Kidney glomerular epithelial cell (primary cell): ENCODE measurements at regions not wholly inside any gene's neighbourhood (a gene's known extent, or its start where the extent isn't known, plus 50 kb on each side); places are given as distances from the start of the nearest gene placed in this dataset.
A peak's percentile ranks its signal among the peaks of the same experiment; 100 is the strongest.

Experiments used
- DNase-seq: peaks from one replicate; lab custom pipeline; 2025; lab: John Stamatoyannopoulos, UW

DNA sequence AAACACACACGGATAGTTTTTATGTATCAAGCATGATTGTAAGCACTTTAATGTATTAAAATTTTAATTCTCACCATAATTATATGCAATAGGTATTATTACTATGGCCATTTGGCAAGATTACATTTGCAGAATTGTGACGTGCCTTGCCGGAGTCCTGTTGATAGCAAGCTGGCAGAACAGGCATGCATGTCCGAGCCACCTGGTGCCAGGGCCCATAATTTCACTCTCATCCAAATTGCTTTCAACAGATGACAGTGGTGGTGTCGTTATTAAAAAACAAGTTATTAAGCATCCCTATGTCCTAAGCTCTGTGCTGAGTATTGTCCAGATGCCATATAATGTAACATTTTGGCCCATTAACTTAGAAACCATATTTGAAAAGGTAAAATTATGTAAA is 374.3 kb downstream of the FOXO1 start:
- DNase-seq, result no peak

DNA sequence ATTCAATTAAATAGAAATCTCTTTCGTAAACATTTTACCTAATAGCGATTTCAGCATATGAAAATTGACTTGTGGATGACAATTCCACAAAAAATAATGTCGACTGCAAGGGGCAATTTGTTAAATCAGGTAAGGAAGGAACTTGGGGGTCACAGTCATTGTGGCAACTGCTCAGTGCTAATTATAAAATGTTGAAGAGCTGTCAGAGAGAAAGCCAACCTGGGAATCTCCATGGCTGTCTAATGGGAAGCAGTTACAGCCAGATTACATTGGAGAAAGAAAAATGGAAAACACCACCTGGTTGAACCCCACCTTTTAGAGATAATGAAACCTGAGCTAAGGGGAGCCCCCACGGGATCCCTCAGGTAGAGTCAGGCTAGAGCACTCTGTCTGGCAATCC is 373.9 kb downstream of the FOXO1 start:
- DNase-seq, result no peak

DNA sequence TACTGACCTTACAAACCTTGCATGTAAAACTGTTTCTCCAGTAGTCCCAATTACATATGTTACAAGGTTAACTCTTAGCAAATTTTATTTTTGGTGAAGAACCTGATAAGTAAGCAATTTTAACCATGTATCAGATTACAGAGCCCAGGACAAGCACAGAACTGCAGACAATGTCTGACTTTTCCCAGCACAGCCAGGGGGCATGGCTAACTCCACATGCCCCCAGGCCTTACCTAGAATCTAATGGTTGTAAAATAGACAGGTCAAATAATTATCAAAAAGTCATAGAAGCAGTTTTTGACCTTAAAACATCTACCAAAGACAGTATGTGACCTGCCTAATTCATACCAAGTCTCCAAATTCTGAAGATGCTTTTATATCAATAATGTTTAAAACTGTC is 364.1 kb downstream of the FOXO1 start:
- DNase-seq, result no peak

DNA sequence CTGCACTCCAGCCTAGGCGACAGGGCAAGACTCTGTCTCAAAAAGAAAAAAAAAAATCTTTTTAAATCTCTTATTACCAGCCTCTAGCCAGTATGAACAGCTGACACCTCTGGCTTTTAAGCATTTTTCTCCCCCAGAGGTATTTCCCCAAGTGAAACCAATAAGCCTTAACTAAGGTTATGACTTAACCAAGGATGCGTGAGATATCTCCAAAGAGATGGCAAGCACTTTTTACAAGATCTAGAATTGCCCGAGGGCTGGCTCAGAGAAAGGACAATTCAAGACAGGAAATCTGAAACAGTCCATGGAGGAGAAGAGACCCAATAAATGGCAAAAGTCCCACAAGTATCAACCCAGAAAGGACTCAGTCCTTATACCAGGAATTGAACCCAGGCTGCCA is 362.1 kb downstream of the FOXO1 start:
- no peak for DNase-seq

DNA sequence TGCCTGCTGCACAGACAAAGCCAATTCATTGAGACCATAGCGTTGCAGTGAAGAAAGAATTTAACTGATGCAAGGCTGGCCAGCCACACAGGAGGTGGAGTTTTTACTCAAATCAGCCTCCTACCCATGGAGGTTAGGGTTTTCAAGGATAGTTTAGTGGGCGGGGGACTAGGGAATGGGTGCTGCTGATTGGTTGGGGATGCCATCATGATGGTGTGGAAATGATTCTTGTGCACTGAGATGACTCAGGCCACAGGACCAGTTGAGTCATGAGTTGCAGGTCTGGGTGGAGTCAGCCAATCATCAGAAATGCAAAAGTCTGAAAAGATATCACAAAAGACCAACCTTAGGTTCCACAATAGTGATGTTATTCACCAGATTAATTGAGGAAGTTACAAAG is 359.6 kb downstream of the FOXO1 start:
- DNase-seq, result no peak

GRCh38 chr13:40309881-40310280 is 356.6 kb downstream of the FOXO1 start:
- no peak for DNase-seq

GRCh38 chr13:40311356-40312101 is 354.9 kb downstream of the FOXO1 start:
- no peak for DNase-seq

GRCh38 chr13:40313269-40314200 is 352.9 kb downstream of the FOXO1 start:
- no peak for DNase-seq

DNA sequence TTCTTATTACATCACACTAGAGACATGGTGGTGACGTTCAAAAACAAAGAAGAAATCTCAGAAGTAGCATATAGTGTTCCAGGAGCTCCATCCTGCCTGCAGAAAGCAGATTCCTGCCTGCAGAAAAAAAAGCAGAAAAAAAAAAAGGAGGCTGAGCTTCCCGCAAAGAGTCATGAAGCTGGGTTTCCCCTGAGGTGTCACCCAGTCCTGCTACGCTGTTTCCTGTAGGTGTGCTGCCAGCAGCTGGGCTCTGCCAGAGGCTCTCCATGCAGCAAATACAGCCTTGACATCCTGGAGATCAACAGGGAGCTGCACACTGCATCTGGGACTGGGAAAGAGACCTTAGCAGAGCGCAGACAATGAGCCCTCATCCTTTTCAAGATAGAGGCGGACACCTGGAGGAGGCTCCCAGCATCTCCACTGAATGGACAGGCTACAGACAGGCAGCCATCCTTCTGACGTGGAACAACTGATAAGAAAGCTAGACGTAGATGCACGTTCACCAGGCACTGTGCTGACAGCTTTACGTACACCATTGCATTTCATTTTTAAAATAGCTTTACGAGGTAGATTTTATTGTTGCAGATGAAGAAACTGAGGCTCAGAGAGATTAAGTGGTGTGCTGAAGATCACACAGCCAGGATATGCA is 350.9 kb downstream of the FOXO1 start:
- no peak for DNase-seq

GRCh38 chr13:40316301-40316700 is 350.1 kb downstream of the FOXO1 start:
- DNase-seq, result no peak

DNA sequence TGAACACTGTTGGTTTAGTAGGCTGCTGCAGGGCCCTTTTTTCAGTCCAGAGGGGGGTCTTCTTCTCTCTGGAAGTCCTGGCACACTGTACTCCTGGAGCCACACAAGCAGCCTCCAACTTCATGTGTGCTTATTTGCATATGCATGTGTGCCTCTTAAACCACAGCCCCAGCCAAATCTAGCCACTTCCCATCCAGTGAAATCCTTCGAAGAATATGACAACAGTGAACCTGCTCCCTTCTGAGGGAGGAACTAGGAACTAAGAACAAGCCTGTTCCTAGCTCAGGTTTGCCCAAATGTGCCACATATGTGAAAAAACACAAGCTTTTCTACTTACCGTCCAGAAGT is 348.5 kb downstream of the FOXO1 start:
- DNase-seq, result no peak

GRCh38 chr13:40318366-40318765 is 348.1 kb downstream of the FOXO1 start:
- DNase-seq, result no peak

DNA sequence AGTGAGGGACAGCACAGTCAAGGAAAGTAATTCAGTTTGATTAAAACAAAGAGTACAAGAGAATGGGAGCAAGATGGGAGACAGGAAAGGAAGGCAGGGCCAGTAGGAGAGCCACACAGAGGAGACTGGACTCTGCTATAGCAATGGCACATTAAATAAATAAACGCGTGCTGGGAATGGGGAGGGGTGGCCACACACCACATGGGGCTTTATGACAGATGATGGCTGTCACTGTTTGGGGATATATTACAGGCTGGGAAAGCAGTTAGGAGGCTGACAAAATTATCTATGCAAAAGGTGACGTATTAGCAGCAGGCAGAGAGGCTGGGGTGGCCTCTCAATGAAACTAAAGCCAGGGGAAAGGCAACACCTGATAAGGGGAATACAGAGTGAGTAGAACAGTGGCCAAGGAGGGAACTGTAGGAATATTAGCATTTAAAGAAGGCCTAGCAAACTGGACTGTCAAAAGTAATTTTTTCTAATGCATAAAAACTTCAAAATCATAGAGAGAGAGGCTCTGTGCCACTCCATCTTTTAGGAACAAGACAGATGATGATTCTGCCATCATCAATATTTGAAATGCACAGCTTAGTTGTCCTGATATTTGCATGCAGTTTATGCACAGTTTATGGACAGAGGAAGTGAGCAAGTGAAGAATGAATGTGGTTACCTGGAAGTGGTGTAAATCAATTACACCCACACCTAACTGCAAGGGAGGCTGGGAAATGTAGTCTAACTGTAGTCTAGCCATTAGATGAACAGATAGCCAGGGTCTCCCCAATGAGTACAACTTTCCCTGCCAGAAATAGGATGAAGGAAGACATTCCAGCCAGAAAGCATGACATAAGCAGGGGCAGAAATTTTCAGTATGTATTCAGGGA is 346.5 kb downstream of the FOXO1 start:
- DNase-seq, result no peak

GRCh38 chr13:40328091-40328490 is 338.4 kb downstream of the FOXO1 start:
- DNase-seq, result no peak

- no peak for DNase-seq
Observed at GRCh38 chr13:40329781-40330485, 336.5 kb downstream of the FOXO1 start.

DNA sequence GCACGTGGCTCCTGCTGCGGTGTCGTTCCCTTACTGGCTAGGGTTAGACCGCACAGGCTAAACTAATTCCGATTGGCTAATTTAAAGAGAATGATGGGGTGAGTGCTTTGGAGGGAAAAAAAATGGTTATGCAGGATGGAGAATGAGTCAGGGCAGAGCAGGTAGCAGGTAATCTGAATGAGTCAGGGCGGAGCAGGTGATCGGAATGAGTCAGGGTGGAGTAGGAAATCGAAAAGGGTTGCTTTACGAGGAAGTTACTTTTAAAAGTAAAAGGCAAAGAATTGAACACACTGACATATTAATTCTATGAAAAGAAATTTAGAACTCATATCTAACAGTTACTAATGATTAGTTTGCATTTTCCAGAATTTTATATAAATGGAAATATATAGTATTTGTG is 335.5 kb downstream of the FOXO1 start:
- no peak for DNase-seq

DNA sequence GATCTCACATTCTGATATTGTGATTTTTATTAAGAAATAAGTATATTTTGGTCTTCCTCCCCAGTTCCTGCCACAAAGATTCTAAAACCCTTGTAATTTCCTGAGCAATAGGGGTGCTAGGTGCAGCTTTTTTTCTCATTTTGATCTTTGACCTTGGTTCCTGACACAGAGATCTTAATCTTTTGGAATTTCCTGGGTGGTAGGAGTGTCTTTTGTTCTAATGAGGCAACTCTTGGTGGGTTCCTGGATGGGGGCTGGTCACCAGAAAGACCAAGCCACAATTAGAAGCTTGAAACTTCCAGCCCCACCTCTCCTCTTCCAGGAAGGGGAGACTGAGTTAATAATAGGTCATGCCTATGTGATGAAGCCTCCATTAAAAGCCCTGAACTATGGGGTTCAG is 334.6 kb downstream of the FOXO1 start:
- no peak for DNase-seq

DNA sequence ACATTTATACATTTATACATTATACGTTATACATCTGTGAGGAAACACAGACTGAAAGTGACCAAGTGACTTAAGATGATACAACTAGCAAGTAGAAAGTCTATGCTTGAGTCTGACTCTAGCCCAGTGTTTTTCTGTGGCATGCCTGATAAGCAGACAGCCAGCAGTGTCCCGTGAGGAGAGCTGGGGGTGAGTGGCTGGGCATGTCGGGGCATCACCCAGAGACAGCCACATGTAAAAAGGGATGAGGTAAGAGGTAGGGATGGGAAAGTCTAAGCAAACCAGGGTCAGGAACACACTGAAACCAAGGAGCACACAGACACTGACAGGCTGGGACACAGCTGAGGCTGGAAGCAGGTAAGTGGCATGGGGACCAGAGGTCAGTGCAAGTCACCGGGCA is 333.2 kb downstream of the FOXO1 start:
- DNase-seq, result peak; percentile 9

GRCh38 chr13:40334031-40334430 is 332.4 kb downstream of the FOXO1 start:
- DNase-seq, result no peak

DNA sequence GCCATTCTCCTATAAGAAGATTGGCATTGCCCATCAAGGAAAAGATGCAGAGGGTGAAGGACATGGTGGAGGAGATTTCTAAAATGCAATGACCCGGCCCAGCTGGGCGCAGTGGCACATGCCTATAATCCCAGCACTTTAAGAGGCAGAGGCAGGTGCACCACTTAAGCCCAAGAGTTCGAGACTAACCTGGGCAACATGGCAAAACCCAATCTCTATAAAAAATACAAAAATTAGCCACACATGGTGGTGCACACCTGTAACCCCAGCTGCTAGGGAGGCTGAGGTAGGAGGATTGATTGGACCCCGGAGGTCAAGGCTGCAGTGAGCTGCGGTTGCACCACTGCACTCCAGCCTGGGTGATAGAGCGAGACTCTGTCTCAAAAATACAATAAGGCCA is 331.8 kb downstream of the FOXO1 start:
- no peak for DNase-seq
